Mesothelial cell of epicardium (in vitro differentiated cells): ENCODE measurements at regions not wholly inside any gene's neighbourhood (a gene's known extent, or its start where the extent isn't known, plus 50 kb on each side); places are given as distances from the start of the nearest gene placed in this dataset.

Experiments
- DNase-seq, 2 experiments: peaks; one replicate each; pipeline ENCODE4 v3.0.0; 2021; ENCODE audit warnings: low spot score in 2 of 2; ENCODE audit not compliant: unreplicated experiment in 2 of 2
- H3K27ac Mint-ChIP-seq: 2 replicates; pipeline ENCODE4 v1.8.0; 2021; ENCODE audit warnings: mixed read lengths
- H3K27me3 Mint-ChIP-seq: 2 replicates; pipeline ENCODE4 v1.8.0; 2021; ENCODE audit warnings: low read depth, mixed read lengths
- H3K36me3 Mint-ChIP-seq: 2 replicates; pipeline ENCODE4 v1.8.0; 2021; ENCODE audit warnings: mixed read lengths
- H3K4me1 Mint-ChIP-seq: 2 replicates; pipeline ENCODE4 v1.8.0; 2021; ENCODE audit warnings: mixed read lengths
- H3K4me3 Mint-ChIP-seq: 2 replicates; pipeline ENCODE4 v1.8.0; 2021; ENCODE audit warnings: mild to moderate bottlenecking, moderate library complexity, mixed read lengths
- H3K9me3 Mint-ChIP-seq: 2 replicates; pipeline ENCODE4 v1.8.0; 2021; ENCODE audit warnings: mixed read lengths
- TF ChIP-seq, protein P1 (sequence below): fragments of 200-600 bp; sonication (generic); IDR thresholded peaks from one replicate; pipeline ENCODE4 v1.5.0; 2021; ENCODE audit warnings: antibody characterized with exemption; ENCODE audit not compliant: unreplicated experiment

DNA sequence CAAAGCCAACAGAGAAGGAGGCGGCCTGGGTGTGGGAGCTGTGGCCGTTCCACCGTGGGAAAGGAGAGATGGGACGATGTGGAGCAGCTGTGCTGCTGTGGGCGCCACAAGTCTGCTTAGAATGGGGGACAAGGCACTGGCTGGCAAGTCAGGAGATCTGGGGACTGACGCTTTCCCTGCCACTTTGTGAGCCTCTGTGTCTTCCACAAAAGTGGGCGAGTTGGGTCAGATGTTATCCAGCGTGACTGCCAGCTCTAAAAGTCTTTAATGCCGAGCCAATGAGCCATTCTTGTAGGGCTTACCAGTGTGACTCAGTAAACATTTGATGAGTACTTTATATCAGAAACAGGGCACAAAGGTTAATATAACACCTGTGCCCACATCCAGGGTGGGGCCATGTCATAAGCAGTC, 113.6 kb upstream of the MGAT5 start:
- H3K36me3 Mint-ChIP-seq, result peaks cover 2% of the 10 kb centered on the region
- no peaks in the 10 kb centered on the region for H3K9me3 Mint-ChIP-seq
- no peak overlapping the region for H3K4me3 Mint-ChIP-seq
- H3K27me3 Mint-ChIP-seq, result no peaks in the 10 kb centered on the region
- TF ChIP-seq, protein P1, sequence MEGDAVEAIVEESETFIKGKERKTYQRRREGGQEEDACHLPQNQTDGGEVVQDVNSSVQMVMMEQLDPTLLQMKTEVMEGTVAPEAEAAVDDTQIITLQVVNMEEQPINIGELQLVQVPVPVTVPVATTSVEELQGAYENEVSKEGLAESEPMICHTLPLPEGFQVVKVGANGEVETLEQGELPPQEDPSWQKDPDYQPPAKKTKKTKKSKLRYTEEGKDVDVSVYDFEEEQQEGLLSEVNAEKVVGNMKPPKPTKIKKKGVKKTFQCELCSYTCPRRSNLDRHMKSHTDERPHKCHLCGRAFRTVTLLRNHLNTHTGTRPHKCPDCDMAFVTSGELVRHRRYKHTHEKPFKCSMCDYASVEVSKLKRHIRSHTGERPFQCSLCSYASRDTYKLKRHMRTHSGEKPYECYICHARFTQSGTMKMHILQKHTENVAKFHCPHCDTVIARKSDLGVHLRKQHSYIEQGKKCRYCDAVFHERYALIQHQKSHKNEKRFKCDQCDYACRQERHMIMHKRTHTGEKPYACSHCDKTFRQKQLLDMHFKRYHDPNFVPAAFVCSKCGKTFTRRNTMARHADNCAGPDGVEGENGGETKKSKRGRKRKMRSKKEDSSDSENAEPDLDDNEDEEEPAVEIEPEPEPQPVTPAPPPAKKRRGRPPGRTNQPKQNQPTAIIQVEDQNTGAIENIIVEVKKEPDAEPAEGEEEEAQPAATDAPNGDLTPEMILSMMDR, result no peak
- peaks cover 15% of the 10 kb centered on the region for H3K4me1 Mint-ChIP-seq
- DNase-seq, result no peak
- H3K27ac Mint-ChIP-seq, result no peak overlapping the region

DNA sequence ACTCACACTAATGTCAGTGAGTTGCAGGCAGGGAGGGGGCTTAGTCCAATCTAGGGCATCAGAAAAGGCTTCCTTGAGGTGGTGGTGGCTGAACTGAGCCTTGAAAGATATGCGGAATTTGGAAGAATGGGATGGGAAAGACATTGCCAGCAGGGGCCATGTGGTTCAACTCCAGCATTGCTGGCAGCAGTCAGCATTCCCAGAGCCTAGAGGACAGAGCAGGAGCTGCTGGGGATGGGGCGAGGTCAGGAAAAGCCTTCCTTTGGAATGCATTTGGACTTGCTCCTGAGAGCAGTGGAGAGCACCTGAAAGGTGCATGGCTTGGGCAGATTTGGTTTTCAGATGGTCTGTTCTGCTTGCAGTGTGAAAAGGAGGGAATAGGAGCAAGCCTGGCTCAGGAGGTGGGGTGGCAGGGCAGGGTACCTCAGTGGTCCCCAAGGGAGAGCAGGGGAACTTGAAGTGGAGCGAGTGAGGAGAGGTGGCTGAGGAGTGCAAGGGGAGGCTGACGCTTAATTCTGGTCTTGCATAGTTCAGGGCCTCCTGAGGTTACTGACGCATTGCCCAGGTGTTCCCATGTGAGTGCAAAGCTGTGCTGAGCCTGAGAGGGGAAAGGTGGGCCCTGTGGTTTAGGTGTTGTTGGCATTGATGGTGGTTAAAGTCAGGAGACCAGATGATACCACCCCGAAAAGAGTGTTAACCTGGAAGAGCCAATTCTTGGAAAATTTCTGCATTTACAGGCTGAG, 112.1 kb upstream of the MGAT5 start:
- H3K4me3 Mint-ChIP-seq, result no peak overlapping the region
- no peaks in the 10 kb centered on the region for H3K27me3 Mint-ChIP-seq
- no peak for DNase-seq
- peaks cover 15% of the 10 kb centered on the region for H3K4me1 Mint-ChIP-seq
- peaks cover 2% of the 10 kb centered on the region for H3K36me3 Mint-ChIP-seq
- no peak overlapping the region for H3K27ac Mint-ChIP-seq
- H3K9me3 Mint-ChIP-seq, result no peaks in the 10 kb centered on the region
- TF ChIP-seq, protein P1, result no peak

DNA sequence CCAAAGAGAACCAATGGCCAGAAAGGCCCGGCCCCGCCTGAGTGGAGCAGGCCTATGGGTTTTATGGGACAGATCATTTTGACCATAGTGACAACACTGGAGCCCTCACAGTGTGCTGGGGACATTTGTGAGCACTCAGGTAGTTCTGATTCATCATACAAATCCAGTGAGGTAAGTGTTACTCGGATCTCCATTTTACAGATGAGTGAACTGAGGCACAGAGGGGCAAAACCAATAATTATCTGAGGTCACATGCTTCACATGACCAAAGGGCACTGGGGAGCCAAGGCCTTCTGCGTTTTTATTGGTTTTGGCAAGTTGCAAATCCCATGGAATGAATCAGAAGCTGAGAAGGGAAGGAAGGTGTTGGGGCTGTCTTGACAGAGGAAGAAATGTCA, 111.5 kb upstream of the MGAT5 start:
- Mint-ChIP-seq H3K4me3 (no peak overlapping the region), H3K27me3 (no peaks in the 10 kb centered on the region), H3K36me3 (peaks cover 2% of the 10 kb centered on the region), H3K27ac (no peak overlapping the region), H3K4me1 (peaks cover 9% of the 10 kb centered on the region), H3K9me3 (no peaks in the 10 kb centered on the region)
- TF ChIP-seq, protein P1, result no peak
- no peak for DNase-seq

DNA sequence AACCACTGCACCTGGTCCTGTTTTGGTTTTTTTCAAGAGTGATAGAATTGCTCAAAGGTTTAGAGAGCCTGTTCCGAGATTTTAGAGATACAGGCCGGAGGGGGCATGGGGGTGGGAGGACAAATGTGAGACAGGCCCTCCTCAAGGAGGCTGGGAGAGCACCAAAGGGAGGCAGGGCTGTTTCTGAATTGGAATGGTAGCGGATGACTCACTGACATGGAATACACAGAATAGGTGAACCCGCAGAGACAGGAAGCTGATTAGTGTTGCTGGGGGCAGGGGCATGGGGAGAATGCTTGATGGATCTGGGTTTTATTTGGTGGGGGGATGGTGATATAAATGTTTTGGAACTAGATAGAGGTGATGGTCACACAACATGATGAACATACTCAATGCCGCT, 111.0 kb upstream of the MGAT5 start:
- H3K4me1 Mint-ChIP-seq, result peaks cover 6% of the 10 kb centered on the region
- H3K27ac Mint-ChIP-seq, result no peak overlapping the region
- H3K4me3 Mint-ChIP-seq, result no peak overlapping the region
- peaks cover 2% of the 10 kb centered on the region for H3K36me3 Mint-ChIP-seq
- H3K27me3 Mint-ChIP-seq, result no peaks in the 10 kb centered on the region
- TF ChIP-seq, protein P1, result no peak
- H3K9me3 Mint-ChIP-seq, result no peaks in the 10 kb centered on the region
- DNase-seq, result no peak

DNA sequence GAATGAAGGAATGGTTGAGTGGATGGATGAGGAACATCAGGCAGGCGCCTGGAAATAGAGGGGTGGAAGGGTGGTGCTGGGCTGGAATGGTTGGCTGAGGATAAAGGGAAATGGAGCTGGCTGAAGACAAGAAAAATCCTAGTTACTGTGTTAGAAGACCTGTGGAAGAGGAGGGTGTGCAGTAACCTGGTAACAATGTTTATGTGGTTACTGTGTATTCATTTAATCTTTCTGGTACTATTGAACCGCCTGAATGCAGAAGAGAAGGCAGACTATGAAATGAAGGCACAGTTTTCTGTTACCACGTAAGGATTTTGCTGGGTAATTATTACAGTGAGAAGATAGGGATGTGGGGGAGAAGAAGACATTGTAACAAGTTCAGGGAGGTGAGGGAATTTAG, 110.3 kb upstream of the MGAT5 start:
- no peak for DNase-seq
- H3K27ac Mint-ChIP-seq, result no peak overlapping the region
- peaks cover 3% of the 10 kb centered on the region for H3K4me1 Mint-ChIP-seq

More for the DNA sequence above, 110.3 kb upstream of the MGAT5 start:
- Mint-ChIP-seq H3K27me3 (no peaks in the 10 kb centered on the region), H3K36me3 (peaks cover 2% of the 10 kb centered on the region), H3K4me3 (no peak overlapping the region), H3K9me3 (no peaks in the 10 kb centered on the region)
- TF ChIP-seq, protein P1, result no peak
